A673 (cell line): ENCODE measurements at regions not wholly inside any gene's neighbourhood (a gene's known extent, or its start where the extent isn't known, plus 50 kb on each side); places are given as distances from the start of the nearest gene placed in this dataset.

Source experiments
- BruUV-seq: library from RNA; stranded (reverse); fragments of 400-500 nt; replicated peaks from 2 replicates; lab custom pipeline; 2021; lab: Mats Ljungman, UMichigan
- CTCF ChIA-PET: fragments of 300-600 bp; sonication (Branson Sonifier 250); formaldehyde crosslinking; loops from one replicate; lab custom pipeline; 2022; ENCODE audit warnings: antibody characterized with exemption; lab: Charles Lee
- POLR2A ChIA-PET: fragments of 300-600 bp; sonication (Branson Sonifier 250); formaldehyde crosslinking; loops from one replicate; lab custom pipeline; 2022; ENCODE audit warnings: antibody characterized with exemption; ENCODE audit not compliant: low non-redundant PET; lab: Charles Lee
- DNase-seq: peaks from one replicate; pipeline ENCODE4 v3.0.0-alpha.2; 2015; ENCODE audit warnings: low spot score
- H3K27ac ChIP-seq: fragments of 200-600 bp; sonication (generic); 2 replicates; pipeline ENCODE4 v1.5.1; 2016; ENCODE audit warnings: mixed run types, low read depth, mild to moderate bottlenecking, mixed read lengths, antibody characterized with exemption, low read length; ENCODE audit not compliant: poor library complexity, severe bottlenecking
- H3K27me3 ChIP-seq: fragments of 200-600 bp; sonication (generic); replicated peaks from 2 replicates; pipeline ENCODE4 v1.6.1; 2017; ENCODE audit warnings: mixed run types, low read depth, mild to moderate bottlenecking, mixed read lengths, antibody characterized with exemption, low read length; ENCODE audit not compliant: insufficient read depth, poor library complexity
- H3K36me3 ChIP-seq: fragments of 200-600 bp; sonication (generic); 2 replicates; pipeline ENCODE4 v1.6.1; 2016; ENCODE audit warnings: mixed run types, mild to moderate bottlenecking, mixed read lengths, antibody characterized with exemption, low read length; ENCODE audit not compliant: insufficient read depth, poor library complexity, severe bottlenecking
- H3K4me1 ChIP-seq: fragments of 200-600 bp; sonication (generic); 2 replicates; pipeline ENCODE4 v1.6.1; 2017; ENCODE audit warnings: mixed run types, mild to moderate bottlenecking, mixed read lengths, antibody characterized with exemption, low read length; ENCODE audit not compliant: insufficient read depth, poor library complexity, severe bottlenecking
- H3K4me3 ChIP-seq: fragments of 200-600 bp; sonication (generic); 2 replicates; pipeline ENCODE4 v1.5.1; 2016; ENCODE audit warnings: low read depth, mixed run types, mild to moderate bottlenecking, mixed read lengths, low read length; ENCODE audit not compliant: poor library complexity, severe bottlenecking
- H3K9me3 ChIP-seq: fragments of 200-600 bp; sonication (generic); 2 replicates; pipeline ENCODE4 v1.6.1; 2016; ENCODE audit warnings: mixed run types, low read depth, mild to moderate bottlenecking, mixed read lengths, antibody characterized with exemption, low read length; ENCODE audit not compliant: poor library complexity, severe bottlenecking
- EZH2 ChIP-seq: fragments of 200-600 bp; sonication (generic); IDR thresholded peaks from 2 replicates; pipeline ENCODE4 v1.6.1; 2017; ENCODE audit warnings: borderline replicate concordance, low read depth, mild to moderate bottlenecking, mixed read lengths, antibody characterized with exemption, low read length; ENCODE audit not compliant: poor library complexity, severe bottlenecking
- intact Hi-C: fragments of 100-400 bp; cut with micrococcal nuclease; formaldehyde crosslinking; loops from one replicate; pipeline ENCODE4 v1.10.0; 2022; ENCODE audit not compliant: unreplicated experiment
- TF ChIP-seq, protein P1 (sequence below): fragments of 300-800, 200-600 bp; sonication (generic); conservative IDR thresholded peaks from 2 replicates; pipeline ENCODE4 v1.5.1; 2017; ENCODE audit warnings: low read depth, mild to moderate bottlenecking, antibody characterized with exemption, low read length, moderate library complexity, mixed read lengths

DNA sequence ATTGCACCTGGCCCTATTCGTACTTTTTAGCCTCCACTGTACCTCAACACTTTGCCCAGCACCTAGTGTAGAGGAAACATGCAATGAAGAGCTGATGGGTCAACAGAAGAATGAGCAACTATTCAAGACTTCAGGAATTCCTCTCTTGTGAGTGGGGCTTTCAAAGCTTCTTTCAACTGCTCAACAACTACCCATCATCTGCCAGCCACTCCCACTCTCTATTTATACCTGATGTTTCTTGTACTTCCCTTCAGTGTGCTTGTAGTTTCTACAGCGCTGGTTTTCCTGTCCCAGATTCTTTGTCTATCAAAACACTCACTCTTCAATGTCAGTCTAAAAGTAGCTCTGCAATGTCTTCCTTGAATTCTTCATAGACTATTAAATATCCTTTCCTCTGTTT is 168.3 kb upstream of the LPP start:
- Histone ChIP-seq H3K27me3 (no peaks in the 10 kb centered on the region), H3K4me1 (no peaks in the 10 kb centered on the region), H3K4me3 (no peak overlapping the region), H3K36me3 (no peaks in the 10 kb centered on the region), H3K27ac (no peak overlapping the region), H3K9me3 (no peaks in the 10 kb centered on the region)
- no peak for DNase-seq
- CTCF ChIA-PET, result no interaction called here
- POLR2A ChIA-PET, result no interaction called here
- TF ChIP-seq EZH2, result no peak
- TF ChIP-seq, protein P1, sequence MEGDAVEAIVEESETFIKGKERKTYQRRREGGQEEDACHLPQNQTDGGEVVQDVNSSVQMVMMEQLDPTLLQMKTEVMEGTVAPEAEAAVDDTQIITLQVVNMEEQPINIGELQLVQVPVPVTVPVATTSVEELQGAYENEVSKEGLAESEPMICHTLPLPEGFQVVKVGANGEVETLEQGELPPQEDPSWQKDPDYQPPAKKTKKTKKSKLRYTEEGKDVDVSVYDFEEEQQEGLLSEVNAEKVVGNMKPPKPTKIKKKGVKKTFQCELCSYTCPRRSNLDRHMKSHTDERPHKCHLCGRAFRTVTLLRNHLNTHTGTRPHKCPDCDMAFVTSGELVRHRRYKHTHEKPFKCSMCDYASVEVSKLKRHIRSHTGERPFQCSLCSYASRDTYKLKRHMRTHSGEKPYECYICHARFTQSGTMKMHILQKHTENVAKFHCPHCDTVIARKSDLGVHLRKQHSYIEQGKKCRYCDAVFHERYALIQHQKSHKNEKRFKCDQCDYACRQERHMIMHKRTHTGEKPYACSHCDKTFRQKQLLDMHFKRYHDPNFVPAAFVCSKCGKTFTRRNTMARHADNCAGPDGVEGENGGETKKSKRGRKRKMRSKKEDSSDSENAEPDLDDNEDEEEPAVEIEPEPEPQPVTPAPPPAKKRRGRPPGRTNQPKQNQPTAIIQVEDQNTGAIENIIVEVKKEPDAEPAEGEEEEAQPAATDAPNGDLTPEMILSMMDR, result no peak
- intact Hi-C loops, result no loop called here
- no TSS peak for BruUV-seq

DNA sequence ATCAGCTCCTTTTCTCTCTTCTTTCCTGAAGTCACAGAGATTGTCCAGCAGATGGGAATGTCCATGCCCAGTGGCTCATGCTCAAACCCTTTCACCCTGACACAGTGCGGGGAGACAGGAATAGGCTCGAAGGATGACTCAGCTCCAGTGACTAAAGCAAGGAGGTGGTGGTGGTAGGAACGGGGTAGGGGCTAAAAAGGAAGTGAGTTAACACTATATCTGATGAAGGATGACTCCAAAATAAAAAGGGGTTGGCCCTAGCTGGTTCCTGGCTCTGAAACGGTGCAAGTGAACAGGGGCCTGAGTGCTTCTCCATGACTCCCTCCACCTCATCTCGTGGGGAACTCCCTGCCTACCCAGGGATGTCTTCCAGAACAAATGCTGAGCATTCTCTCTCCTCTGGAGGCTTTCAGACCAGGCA is 167.4 kb upstream of the LPP start:
- CTCF ChIA-PET, result no interaction called here
- BruUV-seq, result no TSS peak
- POLR2A ChIA-PET, result no interaction called here
- no peaks in the 10 kb centered on the region for H3K27me3 ChIP-seq
- intact Hi-C loops, result no loop called here
- H3K4me1 ChIP-seq, result no peaks in the 10 kb centered on the region
- H3K9me3 ChIP-seq, result no peaks in the 10 kb centered on the region
- H3K27ac ChIP-seq, result no peak overlapping the region
- DNase-seq, result no peak
- no peaks in the 10 kb centered on the region for H3K36me3 ChIP-seq
- no peak overlapping the region for H3K4me3 ChIP-seq
- no peak for TF ChIP-seq EZH2
- TF ChIP-seq, protein P1, result no peak

GRCh38 chr3:187987187-187987586 is 166.8 kb upstream of the LPP start:
- H3K4me3 ChIP-seq, result no peak overlapping the region
- BruUV-seq, result no TSS peak
- TF ChIP-seq, protein P1, result no peak
- no peak for TF ChIP-seq EZH2
- CTCF ChIA-PET, result no interaction called here
- POLR2A ChIA-PET, result no interaction called here
- H3K9me3 ChIP-seq, result no peaks in the 10 kb centered on the region
- H3K4me1 ChIP-seq, result no peaks in the 10 kb centered on the region
- no peak for DNase-seq
- intact Hi-C loops, result no loop called here
- no peaks in the 10 kb centered on the region for H3K36me3 ChIP-seq
- H3K27me3 ChIP-seq, result no peaks in the 10 kb centered on the region
- no peak overlapping the region for H3K27ac ChIP-seq
